ENCODE measurements at regions not wholly inside any gene's neighbourhood (a gene's known extent, or its start where the extent isn't known, plus 50 kb on each side); places are given as distances from the start of the nearest gene placed in this dataset.

- Histone ChIP-seq H3K27ac (ENCODE audit: low read length) (no peak overlapping the region), H3K9ac (ENCODE audit: low read length) (no peak overlapping the region), H3K36me3 (ENCODE audit: insufficient read depth, low read length) (no peaks in the 10 kb centered on the region), H3K4me2 (ENCODE audit: low read length) (no peak overlapping the region), H2AFZ (ENCODE audit: low read depth, low read length) (no peak overlapping the region), H3K79me2 (replicated peaks; ENCODE audit: insufficient read depth, low read length) (no peaks in the 10 kb centered on the region), H3K9me2 (ENCODE audit: insufficient read depth, low read length) (no peaks in the 10 kb centered on the region), H3K4me3 (ENCODE audit: low read length) (no peak overlapping the region), H3K27me3 (ENCODE audit: insufficient read depth, low read depth, low read length) (no peaks in the 10 kb centered on the region), H3F3A (ENCODE audit: insufficient read depth, low read length, poor library complexity, severe bottlenecking) (no peaks in the 10 kb centered on the region), H4K20me1 (ENCODE audit: insufficient read depth) (no peaks in the 10 kb centered on the region), H3K9me3 (ENCODE audit: low read length) (no peaks in the 10 kb centered on the region)
- TF ChIP-seq SMC3 (conservative IDR thresholded peaks at IDR 0.05; ENCODE audit: poor library complexity) (no peak), TAF1 (IDR thresholded peaks at IDR 0.05; ENCODE audit: low read depth) (no peak), EZH2 (IDR thresholded peaks at IDR 0.05; ENCODE audit: borderline replicate concordance, insufficient read depth, low read length, poor library complexity, severe bottlenecking) (no peak), CTCF (IDR thresholded peaks at IDR 0.05; ENCODE audit: poor library complexity, severe bottlenecking) (no peak), MXI1 (conservative IDR thresholded peaks at IDR 0.05; ENCODE audit: poor library complexity, severe bottlenecking) (no peak), EP300 (conservative IDR thresholded peaks at IDR 0.05; ENCODE audit: poor library complexity, severe bottlenecking) (no peak), RAD21 (conservative IDR thresholded peaks at IDR 0.05) (no peak), POLR2AphosphoS5 (IDR thresholded peaks at IDR 0.05) (no peak)
- TF ChIP-seq, protein P1, sequence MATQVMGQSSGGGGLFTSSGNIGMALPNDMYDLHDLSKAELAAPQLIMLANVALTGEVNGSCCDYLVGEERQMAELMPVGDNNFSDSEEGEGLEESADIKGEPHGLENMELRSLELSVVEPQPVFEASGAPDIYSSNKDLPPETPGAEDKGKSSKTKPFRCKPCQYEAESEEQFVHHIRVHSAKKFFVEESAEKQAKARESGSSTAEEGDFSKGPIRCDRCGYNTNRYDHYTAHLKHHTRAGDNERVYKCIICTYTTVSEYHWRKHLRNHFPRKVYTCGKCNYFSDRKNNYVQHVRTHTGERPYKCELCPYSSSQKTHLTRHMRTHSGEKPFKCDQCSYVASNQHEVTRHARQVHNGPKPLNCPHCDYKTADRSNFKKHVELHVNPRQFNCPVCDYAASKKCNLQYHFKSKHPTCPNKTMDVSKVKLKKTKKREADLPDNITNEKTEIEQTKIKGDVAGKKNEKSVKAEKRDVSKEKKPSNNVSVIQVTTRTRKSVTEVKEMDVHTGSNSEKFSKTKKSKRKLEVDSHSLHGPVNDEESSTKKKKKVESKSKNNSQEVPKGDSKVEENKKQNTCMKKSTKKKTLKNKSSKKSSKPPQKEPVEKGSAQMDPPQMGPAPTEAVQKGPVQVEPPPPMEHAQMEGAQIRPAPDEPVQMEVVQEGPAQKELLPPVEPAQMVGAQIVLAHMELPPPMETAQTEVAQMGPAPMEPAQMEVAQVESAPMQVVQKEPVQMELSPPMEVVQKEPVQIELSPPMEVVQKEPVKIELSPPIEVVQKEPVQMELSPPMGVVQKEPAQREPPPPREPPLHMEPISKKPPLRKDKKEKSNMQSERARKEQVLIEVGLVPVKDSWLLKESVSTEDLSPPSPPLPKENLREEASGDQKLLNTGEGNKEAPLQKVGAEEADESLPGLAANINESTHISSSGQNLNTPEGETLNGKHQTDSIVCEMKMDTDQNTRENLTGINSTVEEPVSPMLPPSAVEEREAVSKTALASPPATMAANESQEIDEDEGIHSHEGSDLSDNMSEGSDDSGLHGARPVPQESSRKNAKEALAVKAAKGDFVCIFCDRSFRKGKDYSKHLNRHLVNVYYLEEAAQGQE (IDR thresholded peaks at IDR 0.05; ENCODE audit: borderline replicate concordance): no peak
Measured at GRCh38 chr3:159451067-159451466, 537.6 kb upstream of the IL12A start.

- H3K9me2 ChIP-seq (ENCODE audit: insufficient read depth, low read length): no peaks in the 10 kb centered on the region
- no peak overlapping the region for H3K4me2 ChIP-seq (ENCODE audit: low read length)
- H4K20me1 ChIP-seq (ENCODE audit: insufficient read depth): no peaks in the 10 kb centered on the region
- H3K27me3 ChIP-seq (ENCODE audit: insufficient read depth, low read depth, low read length): no peaks in the 10 kb centered on the region
- H3F3A ChIP-seq (ENCODE audit: insufficient read depth, low read length, poor library complexity, severe bottlenecking): no peaks in the 10 kb centered on the region
- TF ChIP-seq, protein P1 (IDR thresholded peaks at IDR 0.05; ENCODE audit: borderline replicate concordance): no peak
- TF ChIP-seq EZH2 (IDR thresholded peaks at IDR 0.05; ENCODE audit: borderline replicate concordance, insufficient read depth, low read length, poor library complexity, severe bottlenecking) (no peak), EP300 (conservative IDR thresholded peaks at IDR 0.05; ENCODE audit: poor library complexity, severe bottlenecking) (no peak), MXI1 (conservative IDR thresholded peaks at IDR 0.05; ENCODE audit: poor library complexity, severe bottlenecking) (no peak)
- no peaks in the 10 kb centered on the region for H3K36me3 ChIP-seq (ENCODE audit: insufficient read depth, low read length)
- no peak overlapping the region for H3K27ac ChIP-seq (ENCODE audit: low read length)
- no peak overlapping the region for H3K9ac ChIP-seq (ENCODE audit: low read length)
- H3K4me3 ChIP-seq (ENCODE audit: low read length): no peak overlapping the region
- no peaks in the 10 kb centered on the region for H3K79me2 ChIP-seq (replicated peaks; ENCODE audit: insufficient read depth, low read length)
- H3K9me3 ChIP-seq (ENCODE audit: low read length): no peaks in the 10 kb centered on the region
- no peak overlapping the region for H2AFZ ChIP-seq (ENCODE audit: low read depth, low read length)
Measured at GRCh38 chr3:159451482-159451881, 537.2 kb upstream of the IL12A start.

Data from neural cell (in vitro differentiated cells).